Stomach (tissue), 4 donors: ENCODE measurements at regions not wholly inside any gene's neighbourhood (a gene's known extent, or its start where the extent isn't known, plus 50 kb on each side); places are given as distances from the start of the nearest gene placed in this dataset.

Experiments
- CTCF ChIP-seq, 7 experiments: fragments of 450-650 bp in 4 of 7; fragments of 200-600 bp in 3 of 7; sonication (generic) in 3 of 7; IDR thresholded peaks; one replicate each; pipeline ENCODE4 v1.5.1; 2016 to 2019; ENCODE audit warnings: antibody characterized with exemption in 7 of 7, control low read depth in 2 of 7, mild to moderate bottlenecking in 1 of 7
- EP300 ChIP-seq: sonication (generic); formaldehyde crosslinking; IDR thresholded peaks from one replicate; pipeline ENCODE4 v1.6.1; 2017; ENCODE audit warnings: antibody characterized with exemption
- POLR2A ChIP-seq, 4 donors: fragments of 450-650 bp; IDR thresholded peaks; one replicate each; pipeline ENCODE4 v1.6.1; 2016; ENCODE audit warnings: antibody characterized with exemption in 4 of 4, control low read depth in 2 of 4, mild to moderate bottlenecking in 1 of 4, moderate library complexity in 1 of 4

- TF ChIP-seq CTCF (IDR thresholded peaks at IDR 0.05) (no peak), EP300 (no peak), POLR2A (IDR thresholded peaks at IDR 0.05) (no peak)
Measured at GRCh38 chr18:40607542-40608148, 1347.4 kb upstream of the PIK3C3 start.
